NCI-H524 (cell line): ENCODE measurements at regions not wholly inside any gene's neighbourhood (a gene's known extent, or its start where the extent isn't known, plus 50 kb on each side); places are given as distances from the start of the nearest gene placed in this dataset.
A peak's percentile ranks its signal among the peaks of the same experiment; 100 is the strongest.

Experiments used
- DNase-seq, 2 experiments: peaks; one replicate each; lab custom pipeline; 2025; lab: John Stamatoyannopoulos, UW

DNA sequence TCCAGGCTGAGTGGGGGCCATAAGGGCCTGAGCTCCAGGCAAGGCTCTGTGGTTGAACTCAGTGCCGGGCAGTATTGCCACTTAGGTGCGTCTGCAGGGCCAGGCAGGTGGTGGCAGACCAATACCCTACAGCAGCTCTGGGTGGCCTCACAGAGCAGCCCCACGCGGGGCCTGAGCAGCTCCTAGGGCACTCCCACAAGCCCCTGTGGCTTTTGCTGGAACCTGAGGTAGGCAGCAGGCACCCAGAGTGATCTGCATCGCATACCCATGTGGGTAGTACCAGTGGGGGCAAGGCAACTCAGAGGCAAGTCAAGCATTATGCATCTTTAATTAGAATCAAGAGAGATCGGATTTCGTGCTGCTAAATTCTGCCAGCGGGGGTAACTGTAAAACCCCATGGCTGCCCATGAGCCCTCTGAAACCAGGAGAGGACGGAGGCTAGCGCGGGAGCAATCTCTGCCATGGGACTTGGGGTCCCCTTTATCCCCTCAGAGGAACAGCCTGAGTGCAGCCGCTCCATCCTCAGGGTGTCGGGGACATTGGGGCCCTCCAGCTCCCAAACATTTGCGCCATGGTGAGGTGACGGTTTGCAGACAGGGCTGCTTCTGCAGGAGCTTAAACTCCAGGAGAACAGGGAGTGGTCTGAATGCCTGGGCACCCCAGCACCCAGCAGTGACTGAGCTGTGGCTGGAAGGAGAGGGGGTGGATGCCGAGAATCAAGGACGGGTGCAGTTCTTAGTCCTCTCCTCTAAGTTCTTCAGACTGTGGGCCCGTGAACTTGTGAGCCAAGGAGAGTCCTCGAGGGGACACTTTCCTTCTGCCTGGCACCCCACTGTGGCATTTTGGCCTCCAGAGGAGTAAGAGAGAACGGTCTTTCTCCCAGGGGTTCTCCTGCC, 62.4 kb upstream of the PCSK6 start:
- peak in 1 of 2 experiments; percentile 19 for DNase-seq

DNA sequence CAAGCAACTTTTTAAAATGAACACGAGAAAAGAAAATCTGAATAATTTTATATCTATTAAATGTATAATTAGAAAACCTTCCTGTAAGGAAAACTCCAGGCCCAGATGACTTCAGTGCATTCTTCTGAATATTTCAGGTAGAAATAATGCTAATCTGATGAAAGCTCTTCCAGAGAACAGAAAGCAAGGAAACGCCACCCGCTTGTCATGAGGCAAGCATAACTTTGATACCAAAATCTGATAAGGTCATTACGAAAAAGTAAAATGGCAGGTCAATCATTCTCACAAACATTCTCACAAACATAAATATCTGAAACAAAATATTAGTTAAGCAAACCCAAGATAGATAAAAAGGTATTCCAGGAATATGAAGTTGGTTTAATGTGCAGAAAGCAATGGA, 60.6 kb upstream of the PCSK6 start:
- DNase-seq, result no peak

DNA sequence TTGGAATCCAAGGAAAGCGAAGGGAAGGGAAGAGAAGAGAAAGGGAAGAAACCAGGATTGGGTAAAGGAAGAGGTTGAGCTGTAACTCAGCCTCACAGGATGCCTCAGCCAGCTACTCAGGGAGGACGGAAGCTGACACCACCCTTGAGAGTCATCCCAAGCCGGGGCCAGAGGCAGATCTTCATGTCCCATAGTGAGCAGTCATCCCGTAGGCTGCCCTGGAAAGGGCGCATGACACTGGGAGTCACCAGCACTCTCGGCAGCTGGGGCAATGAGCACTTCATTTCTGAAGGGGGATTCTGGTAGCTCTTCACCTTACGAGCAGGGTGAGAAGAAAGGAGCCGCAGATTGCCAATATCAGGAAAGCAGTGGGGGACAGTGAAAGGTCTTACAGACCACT, 60.1 kb upstream of the PCSK6 start:
- DNase-seq, result no peak

DNA sequence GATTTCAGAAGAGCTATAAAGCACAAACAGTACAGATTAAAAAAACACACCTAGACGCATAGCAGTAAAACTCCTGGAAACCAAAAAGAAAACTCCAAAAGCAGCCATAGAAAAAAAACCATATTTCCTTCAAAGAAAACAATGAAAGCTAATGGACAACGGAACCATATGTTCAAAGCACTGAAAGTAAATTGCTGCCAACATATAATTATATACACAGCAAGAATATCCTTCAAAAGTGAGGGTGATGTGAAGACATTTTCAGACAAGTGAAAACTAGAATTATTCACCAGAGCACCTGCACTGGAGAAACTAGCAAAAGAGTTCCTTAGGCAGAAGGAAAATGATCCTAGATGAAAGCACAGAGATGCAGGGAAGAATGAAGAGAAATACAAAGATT, 58.2 kb upstream of the PCSK6 start:
- no peak for DNase-seq

DNA sequence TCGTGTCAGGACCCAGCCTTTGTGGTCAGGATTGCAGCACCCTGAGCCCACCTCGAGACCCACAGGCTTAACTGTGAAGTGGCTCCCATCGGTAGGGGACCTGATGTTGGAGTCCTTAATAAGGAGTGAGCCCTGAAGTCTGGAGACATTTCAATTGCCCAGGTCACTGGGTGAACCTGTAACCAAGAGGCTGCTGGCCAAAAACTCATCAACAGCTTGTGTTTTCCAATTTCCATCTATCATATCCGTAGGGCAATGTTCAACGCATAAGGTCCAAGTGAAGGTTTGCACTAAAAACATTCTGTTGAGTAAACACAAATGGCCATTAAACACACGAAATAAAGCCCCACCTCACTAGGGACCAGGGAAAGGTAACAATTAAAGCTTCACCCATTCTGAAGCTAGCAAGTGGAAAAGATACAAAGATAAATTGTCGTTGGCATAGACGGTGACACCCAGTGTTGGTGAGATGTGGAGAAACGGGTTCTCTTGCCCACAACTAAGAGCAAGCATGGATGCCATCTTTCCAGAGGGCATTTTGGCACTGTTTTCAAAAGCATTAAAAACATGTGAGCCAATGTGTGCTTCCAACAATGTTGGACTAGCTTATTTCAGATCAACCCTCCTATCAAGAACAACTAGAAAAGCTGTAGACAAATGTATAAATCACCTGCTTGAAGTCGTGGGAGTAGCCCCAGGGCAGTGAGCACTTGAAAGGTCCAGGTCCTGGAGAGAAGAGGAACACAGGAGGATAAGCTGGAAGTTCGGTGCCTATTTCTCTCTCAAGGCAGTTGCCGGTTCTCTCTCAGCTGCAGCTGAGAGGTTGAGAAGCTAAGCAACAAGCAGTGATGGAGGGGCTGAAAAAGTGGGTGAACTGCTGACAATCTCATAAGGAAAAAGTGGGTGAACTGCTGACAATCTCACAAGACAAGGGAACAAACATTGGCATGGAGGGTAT, 56.3 kb upstream of the PCSK6 start:
- DNase-seq, result no peak

DNA sequence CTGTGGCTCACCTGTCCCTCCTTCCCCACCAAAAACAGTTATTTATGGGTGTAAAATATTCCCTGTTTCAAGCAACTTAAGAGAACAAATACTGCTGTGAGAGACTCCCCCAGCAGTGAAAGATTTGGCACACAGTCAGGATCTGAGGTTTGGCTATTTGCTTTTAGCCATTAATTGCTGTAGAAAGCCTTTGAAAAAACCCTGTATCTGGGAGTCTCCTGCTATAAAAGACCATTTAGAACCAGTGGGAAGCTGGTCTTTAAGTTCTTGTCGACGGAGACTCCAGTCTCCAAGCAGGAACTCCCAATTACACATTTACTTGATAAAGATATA, 55.1 kb upstream of the PCSK6 start:
- no peak for DNase-seq

DNA sequence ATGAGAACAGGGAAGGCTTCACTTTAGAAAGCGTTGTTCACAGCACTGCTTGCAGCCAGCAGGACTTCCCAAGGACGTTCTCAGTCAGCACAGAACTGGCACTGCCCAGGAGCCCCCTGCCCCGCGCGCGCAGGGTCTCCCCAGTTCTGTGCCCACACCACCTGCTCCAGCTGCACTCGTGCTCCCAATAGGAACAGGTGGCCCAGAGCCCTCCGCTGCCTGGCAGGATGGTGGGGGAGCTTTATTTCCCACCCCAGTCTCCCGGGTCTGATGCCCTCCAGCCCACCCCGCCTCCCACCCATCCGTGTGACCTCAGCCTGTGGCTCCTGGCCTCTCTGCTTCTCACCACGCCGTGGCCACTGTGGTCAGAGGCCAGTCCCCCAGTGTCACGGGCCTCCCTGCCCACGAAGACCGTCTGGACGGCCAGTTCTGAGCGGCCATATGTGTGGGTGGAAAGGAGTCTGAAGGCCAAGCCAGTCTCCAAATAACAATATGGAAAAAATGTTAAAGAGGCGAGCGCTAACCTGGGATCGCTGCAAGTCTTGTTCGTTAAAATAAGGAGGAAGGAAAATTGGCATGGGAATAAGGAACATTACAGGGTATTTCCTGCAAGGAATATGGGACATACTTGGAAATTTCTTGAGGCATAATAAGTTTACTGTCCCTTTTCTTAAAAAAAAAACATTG, 54.6 kb upstream of the PCSK6 start:
- DNase-seq, result peak in 1 of 2 experiments; percentile 17

DNA sequence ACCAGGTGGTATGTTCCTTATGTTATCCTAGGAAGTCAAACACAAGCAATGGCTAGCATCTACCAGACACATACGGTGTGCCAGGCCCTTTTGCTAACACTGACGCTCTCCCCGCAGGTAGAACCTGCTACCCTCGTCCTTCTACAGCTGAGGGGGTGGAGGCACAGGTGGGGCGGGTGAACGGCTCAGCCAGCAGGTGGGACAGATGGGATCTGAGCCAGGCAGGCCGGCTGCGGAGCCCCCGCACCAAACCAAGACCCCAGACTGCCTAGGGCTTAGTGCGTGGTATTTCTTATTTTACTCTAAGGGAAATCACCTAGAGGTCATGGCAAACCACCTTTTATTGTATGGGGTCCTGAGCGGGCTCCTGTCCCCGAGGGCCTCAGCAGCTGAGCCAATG, 53.9 kb upstream of the PCSK6 start:
- DNase-seq, result no peak

DNA sequence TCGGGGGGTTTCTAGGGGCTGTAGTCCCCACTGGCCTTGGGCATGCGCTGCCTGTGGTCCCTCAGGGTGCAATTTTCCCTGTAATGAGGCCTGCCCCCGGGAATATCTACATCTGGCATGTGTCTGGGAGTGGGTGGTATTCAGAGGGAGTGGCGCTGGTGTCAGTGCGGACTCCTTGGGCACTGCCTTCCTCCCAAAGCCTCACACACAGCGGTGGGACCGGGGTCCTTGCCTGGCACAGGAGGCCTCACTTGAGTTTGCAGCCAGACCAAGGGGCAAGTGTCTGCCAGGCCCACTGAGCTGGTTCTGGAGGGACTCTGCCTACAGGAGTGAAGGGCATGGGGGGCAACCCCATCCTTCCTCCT, 53.5 kb upstream of the PCSK6 start:
- DNase-seq, result no peak

DNA sequence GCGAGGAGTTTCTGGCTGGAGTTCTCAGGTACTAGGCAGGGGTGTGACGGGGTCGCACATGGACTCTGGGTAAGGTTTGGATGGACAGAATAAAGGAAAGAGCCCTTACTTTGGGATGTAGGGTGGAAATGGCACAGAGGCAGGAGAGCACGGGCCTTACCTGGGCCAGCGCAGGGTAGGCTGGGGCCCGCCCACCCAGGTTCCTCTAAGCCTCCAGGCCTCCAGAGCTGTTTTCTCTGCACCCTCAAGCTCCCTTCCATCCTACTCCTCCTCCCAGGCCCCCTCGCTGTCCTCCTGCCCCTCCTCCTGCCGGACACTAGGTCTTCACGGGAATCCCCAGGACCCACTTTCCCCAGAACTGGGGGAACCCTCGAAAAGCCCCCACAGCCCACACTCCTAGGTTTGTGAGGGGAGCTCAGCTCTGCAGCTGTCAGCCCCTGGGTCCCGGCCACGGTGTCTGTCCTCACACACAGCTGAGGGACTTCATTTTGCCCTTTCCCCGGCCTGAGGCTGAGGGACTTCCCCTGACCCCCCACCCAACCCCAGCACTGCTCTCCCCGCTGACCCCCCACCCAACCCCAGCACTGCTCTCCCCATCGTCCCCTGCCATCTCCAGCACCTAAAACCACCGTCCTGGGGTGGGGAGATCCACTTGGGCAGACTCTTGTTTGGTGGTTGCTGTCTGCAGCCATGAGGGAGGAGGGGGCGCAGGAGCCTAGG, 53.0 kb upstream of the PCSK6 start:
- no peak for DNase-seq

DNA sequence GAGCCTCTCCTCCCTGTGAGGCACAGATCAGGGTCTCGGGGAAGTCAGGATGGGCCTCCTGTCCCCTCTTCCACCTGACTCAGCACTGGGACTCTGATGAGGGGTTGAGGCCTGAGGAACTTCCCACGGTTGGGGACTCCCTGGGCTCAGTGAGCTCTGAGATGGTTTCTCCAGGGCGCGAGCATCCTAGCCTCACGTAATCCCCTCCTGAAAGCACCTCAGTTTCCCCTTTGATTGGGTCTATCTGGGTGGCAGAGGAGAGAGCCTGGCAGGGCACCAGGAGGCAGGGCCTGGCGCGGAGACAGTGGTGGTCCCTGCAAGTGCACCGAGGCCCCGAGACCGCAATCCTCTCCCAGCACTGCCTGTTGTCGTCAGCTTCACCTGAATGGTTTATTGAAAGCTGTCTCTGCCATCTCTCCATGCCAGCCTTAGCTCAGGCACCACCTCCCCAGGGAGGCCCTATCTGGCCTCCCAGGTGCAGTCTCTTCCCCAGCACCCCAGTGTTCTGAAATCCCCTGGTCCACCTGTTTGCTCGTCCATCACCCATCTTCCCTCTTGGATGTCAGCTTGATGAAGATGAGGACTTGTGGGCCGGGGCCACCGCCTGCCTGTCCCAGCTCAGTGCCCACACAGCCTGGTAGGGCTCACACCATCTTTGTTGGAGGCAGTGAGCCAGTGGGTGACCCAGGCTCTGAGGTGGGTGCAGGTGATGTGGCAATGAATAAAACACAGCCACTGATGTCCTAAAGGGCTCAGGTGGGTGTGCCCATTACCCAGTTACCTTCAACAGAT, 52.2 kb upstream of the PCSK6 start:
- DNase-seq, result no peak

DNA sequence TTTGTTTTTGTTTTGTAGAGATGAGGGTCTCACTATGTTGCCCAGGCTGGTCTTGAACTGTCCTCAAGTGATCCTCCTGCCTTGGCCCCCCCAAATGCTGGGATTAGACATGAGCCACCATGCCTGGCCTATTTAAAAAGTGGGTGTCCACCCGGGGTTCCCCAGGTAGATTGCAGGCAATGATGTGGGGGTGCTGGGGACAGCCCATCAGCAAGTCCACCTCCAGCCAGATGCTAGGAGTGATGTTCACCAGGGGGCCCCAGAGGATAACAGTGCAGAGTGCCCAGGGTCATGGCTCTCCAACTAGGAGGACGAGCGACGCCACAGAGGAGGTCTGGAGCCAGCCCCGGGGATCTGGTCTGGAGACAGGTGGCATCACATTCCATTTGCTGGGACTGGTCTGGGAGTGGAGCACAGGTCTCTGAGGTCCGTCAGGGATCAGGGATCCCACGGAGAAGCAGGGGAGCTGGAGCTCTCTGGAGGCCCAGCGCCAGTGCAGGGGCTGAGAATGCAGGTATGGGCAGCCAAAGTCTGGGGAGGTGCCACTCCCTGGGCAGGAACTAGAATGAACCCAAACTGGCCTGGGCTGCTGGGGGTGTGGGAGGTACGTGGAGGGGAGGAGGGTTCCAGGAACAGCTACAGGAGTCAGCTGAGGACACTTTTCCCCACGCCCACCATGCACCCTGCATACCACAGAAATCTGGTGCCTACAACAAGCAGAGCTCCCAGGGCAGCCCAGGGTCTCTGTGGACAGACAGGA, 51.2 kb upstream of the PCSK6 start:
- DNase-seq, result no peak

DNA sequence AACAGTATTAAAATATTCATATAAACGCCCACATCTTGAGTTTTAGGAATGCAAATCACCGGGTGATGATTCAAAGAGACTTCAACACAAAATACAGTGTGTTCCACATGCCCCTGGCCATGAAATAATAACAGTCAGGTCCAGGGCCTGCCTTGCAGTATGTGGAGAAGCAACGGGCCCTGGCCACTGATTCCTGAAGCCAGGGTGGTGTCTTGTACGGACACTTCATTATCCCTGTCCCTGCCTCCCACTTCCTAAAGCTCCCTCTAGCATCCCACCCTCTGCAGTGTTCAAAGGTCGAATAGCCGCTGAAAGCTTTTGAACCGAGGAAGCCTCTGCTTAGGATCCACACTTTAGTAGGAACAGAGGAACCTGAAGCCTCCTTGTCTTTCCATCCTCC, 50.4 kb upstream of the PCSK6 start:
- no peak for DNase-seq

DNA sequence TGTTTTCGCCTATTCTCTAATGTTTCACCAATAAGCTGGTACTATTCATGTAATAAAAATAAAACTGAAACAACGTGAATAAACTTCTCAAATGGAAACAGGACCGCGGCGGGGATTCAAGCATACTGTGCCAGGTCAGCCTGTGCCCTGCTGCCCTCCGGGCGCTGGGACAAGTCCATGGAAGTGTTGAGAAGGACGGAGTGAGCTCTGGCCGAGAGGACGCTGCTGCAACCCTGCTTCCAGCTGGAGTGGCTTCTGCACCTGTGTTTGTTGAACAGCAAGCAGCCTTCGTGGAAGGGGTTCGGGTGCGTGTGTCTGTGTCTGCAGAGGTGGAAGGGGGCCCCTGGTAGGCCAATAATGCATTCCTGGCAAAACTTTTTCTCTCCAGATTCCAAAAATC, 50.0 kb upstream of the PCSK6 start:
- no peak for DNase-seq
